ENCODE measurements at regions not wholly inside any gene's neighbourhood (a gene's known extent, or its start where the extent isn't known, plus 50 kb on each side); places are given as distances from the start of the nearest gene placed in this dataset.

DNA sequence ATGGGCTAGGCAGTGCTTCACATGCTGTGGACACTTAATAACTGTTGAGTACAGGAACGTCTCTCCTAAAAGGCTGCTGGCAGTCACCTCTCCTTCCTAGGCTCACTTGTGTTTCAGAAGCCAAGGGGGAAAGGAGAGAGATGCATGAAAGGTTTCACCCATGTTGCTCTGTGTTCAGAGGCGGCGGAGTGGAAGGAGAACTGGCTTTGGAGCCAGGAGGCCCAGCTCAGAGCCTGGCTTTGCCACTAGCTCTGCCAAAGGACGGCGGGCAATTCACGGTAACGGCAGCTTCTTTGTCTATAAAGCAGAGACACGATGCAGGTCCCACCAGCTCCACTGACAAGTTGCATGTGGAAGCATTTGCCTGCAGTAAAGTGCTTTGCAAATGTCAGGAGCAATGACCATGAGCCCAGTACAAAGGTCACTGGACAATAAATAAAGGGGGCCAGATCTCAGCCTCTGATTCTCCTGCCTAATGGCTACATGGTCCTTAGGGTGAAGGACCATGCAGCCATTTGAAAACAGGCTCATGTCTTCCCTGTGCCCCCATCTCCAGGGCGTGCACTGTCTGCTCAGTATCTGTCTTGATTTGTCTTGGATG, 171.7 kb upstream of the TLE3 start:
- no peak overlapping the region for H3K4me3 ChIP-seq (ENCODE audit: low read length)
- no peak for TF ChIP-seq CTCF (conservative IDR thresholded peaks at IDR 0.05; ENCODE audit: low read depth, low read length)
- no peak for DNase-seq (ENCODE audit: low read depth)

- DNase-seq (ENCODE audit: low read depth): no peak
- TF ChIP-seq CTCF (conservative IDR thresholded peaks at IDR 0.05; ENCODE audit: low read depth, low read length): no peak
- H3K4me3 ChIP-seq (ENCODE audit: low read length): no peak overlapping the region
These were observed 171.1 kb upstream of the TLE3 start for GRCh38 chr15:70268698-70269251.

GRCh38 chr15:70267879-70268278, 170.2 kb upstream of the TLE3 start:
- TF ChIP-seq CTCF (conservative IDR thresholded peaks at IDR 0.05; ENCODE audit: low read depth, low read length): no peak
- no peak overlapping the region for H3K4me3 ChIP-seq (ENCODE audit: low read length)
- DNase-seq (ENCODE audit: low read depth): no peak

DNA sequence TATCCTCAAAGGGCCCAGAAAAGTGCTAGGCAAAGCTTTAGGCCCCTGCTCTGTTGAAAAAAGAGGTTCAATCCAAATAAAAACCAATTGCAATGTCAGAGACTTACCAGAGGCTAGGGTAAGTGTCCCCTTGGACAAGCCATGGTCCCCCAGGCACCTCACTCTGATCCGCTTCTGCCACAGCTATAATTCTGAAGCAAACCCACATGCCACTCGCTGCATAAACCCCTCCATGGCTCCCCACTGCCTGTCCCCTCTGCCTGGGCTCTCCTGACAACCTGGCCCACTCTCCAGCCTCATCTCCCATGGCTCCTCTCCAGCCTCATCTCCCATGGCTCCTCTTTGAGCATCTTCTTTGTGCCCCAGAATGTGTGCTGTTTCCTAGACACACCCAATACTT, 169.6 kb upstream of the TLE3 start:
- no peak overlapping the region for H3K4me3 ChIP-seq (ENCODE audit: low read length)
- DNase-seq (ENCODE audit: low read depth): no peak
- TF ChIP-seq CTCF (conservative IDR thresholded peaks at IDR 0.05; ENCODE audit: low read depth, low read length): no peak

GRCh38 chr15:70266412-70267121, 168.8 kb upstream of the TLE3 start:
- no peak for TF ChIP-seq CTCF (conservative IDR thresholded peaks at IDR 0.05; ENCODE audit: low read depth, low read length)
- DNase-seq (ENCODE audit: low read depth): no peak
- H3K4me3 ChIP-seq (ENCODE audit: low read length): no peak overlapping the region

- DNase-seq (ENCODE audit: low read depth): no peak
- H3K4me3 ChIP-seq (ENCODE audit: low read length): no peak overlapping the region
- no peak for TF ChIP-seq CTCF (conservative IDR thresholded peaks at IDR 0.05; ENCODE audit: low read depth, low read length)
These were observed 168.3 kb upstream of the TLE3 start for GRCh38 chr15:70265986-70266385.
